Tibial nerve (tissue), 4 donors: ENCODE measurements at regions not wholly inside any gene's neighbourhood (a gene's known extent, or its start where the extent isn't known, plus 50 kb on each side); places are given as distances from the start of the nearest gene placed in this dataset.

Experiments used
- DNase-seq, 2 donors: peaks; one replicate each; pipeline ENCODE4 v3.0.0-alpha.2; 2019; ENCODE audit warnings: low spot score in 2 of 2
- H3K27ac ChIP-seq, 4 donors: fragments of 200-600 bp; sonication (generic) in 3 of 4; one replicate each; pipeline ENCODE4 v1.5.1; 2017 to 2019; ENCODE audit warnings: mild to moderate bottlenecking in 1 of 4
- H3K27me3 ChIP-seq, 2 donors: fragments of 200-600 bp; sonication (generic) in 1 of 2; one replicate each; pipeline versions ENCODE4 v1.5.1 to v1.6.0; 2017 to 2019
- H3K36me3 ChIP-seq, 3 donors: fragments of 200-600 bp; sonication (generic); one replicate each; pipeline ENCODE4 v1.5.1; 2018 to 2019
- H3K4me1 ChIP-seq, 4 donors: fragments of 200-600 bp; sonication (generic) in 3 of 4; one replicate each; pipeline ENCODE4 v1.5.1; 2017 to 2019
- H3K4me3 ChIP-seq, 4 donors: fragments of 200-600 bp; sonication (generic) in 3 of 4; one replicate each; pipeline ENCODE4 v1.5.1; 2017 to 2019; ENCODE audit warnings: mild to moderate bottlenecking in 1 of 4, moderate library complexity in 1 of 4
- H3K9me3 ChIP-seq, 4 donors: fragments of 200-600 bp; sonication (generic) in 3 of 4; one replicate each; pipeline ENCODE4 v1.5.1; 2017 to 2019
- EP300 ChIP-seq, 2 donors: sonication (generic); formaldehyde crosslinking; IDR thresholded peaks; one replicate each; pipeline ENCODE4 v1.6.1; 2017; ENCODE audit warnings: antibody characterized with exemption in 2 of 2, mild to moderate bottlenecking in 1 of 2
- POLR2A ChIP-seq, 2 donors: fragments of 450-650 bp; IDR thresholded peaks; one replicate each; pipeline ENCODE4 v1.6.1; 2017; ENCODE audit warnings: antibody characterized with exemption in 2 of 2, mild to moderate bottlenecking in 2 of 2, moderate library complexity in 2 of 2
- WGBS, 2 donors: methylation state at CpG; one replicate each; pipeline ENCODE4 v1.1.5; 2018; 5-methylcytosine and 5-hydroxymethylcytosine counted together
- TF ChIP-seq, protein P1 (sequence below), 5 experiments: fragments of 200-600 bp in 3 of 5; fragments of 450-650 bp in 2 of 5; sonication (generic) in 3 of 5; IDR thresholded peaks; one replicate each; pipeline ENCODE4 v1.5.1; 2016 to 2019; ENCODE audit warnings: antibody characterized with exemption in 5 of 5, mild to moderate bottlenecking in 3 of 5, moderate library complexity in 2 of 5

DNA sequence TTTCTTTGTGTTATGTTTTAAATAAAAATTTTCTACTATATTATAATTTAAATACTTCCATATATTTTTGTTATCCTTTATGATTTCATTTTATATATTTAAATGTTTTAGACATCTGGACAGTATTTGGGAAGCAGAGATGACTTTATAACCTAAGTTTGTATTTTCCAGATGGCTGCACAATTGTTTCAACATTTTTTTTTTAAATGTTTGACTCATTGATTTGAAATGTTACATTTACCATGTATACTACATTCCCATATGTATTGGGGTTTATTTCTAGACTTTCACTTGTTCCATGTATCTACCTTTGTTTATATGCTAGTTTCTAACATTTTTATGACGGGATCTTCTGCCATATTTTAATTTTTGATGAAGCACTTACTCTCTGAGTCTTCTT is 766.5 kb downstream of the METTL15 start:
- Histone ChIP-seq H3K27me3 (no peaks in the 10 kb centered on the region), H3K4me3 (no peak overlapping the region), H3K4me1 (no peaks in the 10 kb centered on the region), H3K9me3 (no peaks in the 10 kb centered on the region), H3K36me3 (no peaks in the 10 kb centered on the region), H3K27ac (no peak overlapping the region)
- DNase-seq, result no peak
- WGBS, 2 donors, result 60 to 63% methylated on average over 1 of the region's 1 CpG
- TF ChIP-seq, protein P1, sequence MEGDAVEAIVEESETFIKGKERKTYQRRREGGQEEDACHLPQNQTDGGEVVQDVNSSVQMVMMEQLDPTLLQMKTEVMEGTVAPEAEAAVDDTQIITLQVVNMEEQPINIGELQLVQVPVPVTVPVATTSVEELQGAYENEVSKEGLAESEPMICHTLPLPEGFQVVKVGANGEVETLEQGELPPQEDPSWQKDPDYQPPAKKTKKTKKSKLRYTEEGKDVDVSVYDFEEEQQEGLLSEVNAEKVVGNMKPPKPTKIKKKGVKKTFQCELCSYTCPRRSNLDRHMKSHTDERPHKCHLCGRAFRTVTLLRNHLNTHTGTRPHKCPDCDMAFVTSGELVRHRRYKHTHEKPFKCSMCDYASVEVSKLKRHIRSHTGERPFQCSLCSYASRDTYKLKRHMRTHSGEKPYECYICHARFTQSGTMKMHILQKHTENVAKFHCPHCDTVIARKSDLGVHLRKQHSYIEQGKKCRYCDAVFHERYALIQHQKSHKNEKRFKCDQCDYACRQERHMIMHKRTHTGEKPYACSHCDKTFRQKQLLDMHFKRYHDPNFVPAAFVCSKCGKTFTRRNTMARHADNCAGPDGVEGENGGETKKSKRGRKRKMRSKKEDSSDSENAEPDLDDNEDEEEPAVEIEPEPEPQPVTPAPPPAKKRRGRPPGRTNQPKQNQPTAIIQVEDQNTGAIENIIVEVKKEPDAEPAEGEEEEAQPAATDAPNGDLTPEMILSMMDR (IDR thresholded peaks at IDR 0.05), result no peak
- no peak for TF ChIP-seq EP300 (IDR thresholded peaks at IDR 0.05)
- no peak for TF ChIP-seq POLR2A (IDR thresholded peaks at IDR 0.05)

DNA sequence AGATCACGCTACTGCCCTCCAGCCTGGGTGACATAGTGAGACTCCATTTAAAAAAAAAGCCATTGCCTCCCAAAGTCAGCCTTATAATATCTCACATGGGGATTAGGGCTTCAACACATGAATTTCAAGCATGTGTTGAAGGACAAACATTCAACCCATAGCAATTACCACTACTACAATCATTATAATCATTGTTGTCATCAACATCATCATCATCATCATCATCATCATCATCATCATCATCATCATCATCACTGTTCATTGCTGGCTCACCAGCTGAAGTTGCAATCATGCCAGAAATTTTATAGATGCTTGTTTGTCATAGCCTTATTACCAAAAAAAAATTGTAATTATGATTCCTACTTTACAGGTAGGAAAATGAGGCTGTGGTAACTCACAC is 762.9 kb downstream of the METTL15 start:
- Histone ChIP-seq H3K36me3 (no peaks in the 10 kb centered on the region), H3K4me1 (no peaks in the 10 kb centered on the region), H3K4me3 (no peak overlapping the region), H3K9me3 (no peaks in the 10 kb centered on the region), H3K27me3 (no peaks in the 10 kb centered on the region), H3K27ac (no peak overlapping the region)
- DNase-seq, result no peak
- 90 to 94% methylated on average over 1 of the region's 1 CpG for WGBS, 2 donors
- TF ChIP-seq POLR2A (IDR thresholded peaks at IDR 0.05) (no peak), EP300 (IDR thresholded peaks at IDR 0.05) (no peak)
- TF ChIP-seq, protein P1 (IDR thresholded peaks at IDR 0.05), result no peak

DNA sequence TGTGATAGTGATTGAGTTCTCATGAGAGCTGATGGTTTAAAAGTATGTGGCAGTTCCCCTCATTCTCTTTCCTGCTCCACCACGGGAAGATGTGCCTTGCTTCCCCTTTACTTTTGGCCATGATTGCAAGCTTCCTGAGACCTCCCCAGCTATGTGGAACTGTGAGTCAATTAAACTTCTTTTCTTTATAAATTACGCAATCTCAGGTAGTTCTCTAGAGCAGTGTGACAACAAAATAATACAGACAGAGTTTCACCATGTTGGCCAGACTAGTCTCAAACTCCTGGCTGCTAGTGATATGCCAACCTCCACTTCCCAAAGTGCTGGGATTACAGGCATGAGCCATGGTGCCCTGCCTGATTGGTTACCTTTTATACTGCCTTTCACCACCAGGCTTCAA is 755.2 kb downstream of the METTL15 start:
- WGBS, 2 donors, result 76 to 86% methylated on average over 2 of the region's 2 CpGs
- no peak overlapping the region for H3K27ac ChIP-seq
- H3K9me3 ChIP-seq, result peaks cover 0 to 2% (median 0%) of the 10 kb centered on the region in 4 donors
- no peak for DNase-seq
- H3K4me1 ChIP-seq, result no peaks in the 10 kb centered on the region
- no peaks in the 10 kb centered on the region for H3K27me3 ChIP-seq
- TF ChIP-seq, protein P1 (IDR thresholded peaks at IDR 0.05), result no peak
- TF ChIP-seq POLR2A (IDR thresholded peaks at IDR 0.05) (no peak), EP300 (IDR thresholded peaks at IDR 0.05) (no peak)
- H3K4me3 ChIP-seq, result no peak overlapping the region
- H3K36me3 ChIP-seq, result no peaks in the 10 kb centered on the region

DNA sequence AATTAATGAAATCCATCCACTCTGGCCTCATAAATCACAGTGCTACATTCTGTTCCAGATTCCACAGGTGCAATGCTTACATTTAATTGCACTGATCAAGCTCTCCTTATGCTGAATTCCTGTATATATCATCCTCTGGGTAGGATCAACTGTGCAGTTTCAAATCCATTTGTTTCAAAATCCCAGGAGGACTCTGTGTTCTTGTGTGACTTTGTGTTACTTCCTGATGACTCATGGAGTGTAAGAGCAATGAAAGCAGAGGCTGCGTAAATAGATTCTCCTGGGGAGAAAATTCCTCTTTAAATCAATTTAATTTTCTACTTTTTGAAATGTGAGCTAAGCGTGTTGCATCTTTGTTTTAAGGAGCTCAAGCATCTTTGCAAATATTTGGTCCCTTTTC is 752.7 kb downstream of the METTL15 start:
- DNase-seq, result no peak
- no peaks in the 10 kb centered on the region for H3K36me3 ChIP-seq

DNA sequence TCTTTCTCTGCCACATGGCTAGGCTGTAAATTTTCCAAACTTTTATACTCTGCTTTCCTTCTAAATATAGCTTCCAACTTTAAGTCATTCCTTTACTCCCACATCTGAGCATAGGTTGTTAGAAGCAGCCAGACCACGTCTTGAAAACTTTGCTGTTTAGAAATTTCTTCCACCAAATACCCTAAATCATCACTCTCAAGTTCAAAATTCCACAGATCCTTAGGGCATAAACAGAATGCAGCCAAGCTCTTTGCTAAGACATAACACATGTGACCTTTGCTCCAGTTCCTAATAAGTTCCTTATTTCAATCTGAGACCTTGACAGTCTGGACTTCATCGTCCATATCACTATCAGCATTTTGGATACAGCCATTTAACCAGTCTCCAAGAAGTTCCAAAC is 749.9 kb downstream of the METTL15 start:
- no peak for DNase-seq
- H3K9me3 ChIP-seq, result peaks cover 0 to 16% (median 0%) of the 10 kb centered on the region in 4 donors
- 29 to 30% methylated on average over 2 of the region's 2 CpGs for WGBS, 2 donors
- no peaks in the 10 kb centered on the region for H3K4me1 ChIP-seq
- no peaks in the 10 kb centered on the region for H3K36me3 ChIP-seq
- no peak overlapping the region for H3K4me3 ChIP-seq
- H3K27me3 ChIP-seq, result no peaks in the 10 kb centered on the region
- TF ChIP-seq POLR2A (IDR thresholded peaks at IDR 0.05), result no peak
- no peak for TF ChIP-seq EP300 (IDR thresholded peaks at IDR 0.05)
- TF ChIP-seq, protein P1 (IDR thresholded peaks at IDR 0.05), result no peak
- no peak overlapping the region for H3K27ac ChIP-seq

More for the DNA sequence above, 752.7 kb downstream of the METTL15 start:
- no peak overlapping the region for H3K4me3 ChIP-seq
- H3K4me1 ChIP-seq, result no peaks in the 10 kb centered on the region
- peaks cover 0 to 16% (median 0%) of the 10 kb centered on the region in 4 donors for H3K9me3 ChIP-seq
- WGBS, 2 donors, result 21 to 26% methylated on average over 2 of the region's 2 CpGs
- H3K27me3 ChIP-seq, result no peaks in the 10 kb centered on the region
- TF ChIP-seq EP300 (IDR thresholded peaks at IDR 0.05), result no peak
- TF ChIP-seq, protein P1 (IDR thresholded peaks at IDR 0.05), result no peak
- TF ChIP-seq POLR2A (IDR thresholded peaks at IDR 0.05), result no peak
- no peak overlapping the region for H3K27ac ChIP-seq
